MCF 10A (cell line): ENCODE measurements at regions not wholly inside any gene's neighbourhood (a gene's known extent, or its start where the extent isn't known, plus 50 kb on each side); places are given as distances from the start of the nearest gene placed in this dataset.
"Not testable (repeated sequence)": the region's sequence is repeated elsewhere in the genome, so short reads cannot be mapped to it uniquely, and the experiment has no call there.

Source experiments
- BruUV-seq: library from RNA; stranded (reverse); fragments of 400-500 nt; replicated peaks from 2 replicates; lab custom pipeline; 2021; lab: Mats Ljungman, UMichigan
- CTCF ChIA-PET: fragments of 300-600 bp; sonication (Branson Sonifier 250); formaldehyde crosslinking; extraction: SDS; loops from one replicate; lab custom pipeline; 2021; ENCODE audit warnings: antibody characterized with exemption, inconsistent platforms; lab: Yijun Ruan, JAX
- POLR2A ChIA-PET: fragments of 300-600, 350-650 bp; sonication (Branson Sonifier 250); formaldehyde crosslinking; extraction: SDS; loops from one replicate; lab custom pipeline; 2020; ENCODE audit warnings: antibody characterized with exemption, inconsistent platforms; lab: Yijun Ruan, JAX
- DNase-seq: peaks from one replicate; pipeline ENCODE4 v3.0.0-alpha.2; 2018; ENCODE audit not compliant: unreplicated experiment
- H3K27ac Mint-ChIP-seq: one replicate; pipeline ENCODE4 v1.8.0; 2022; ENCODE audit warnings: mild to moderate bottlenecking, low read depth, mixed read lengths; ENCODE audit not compliant: unreplicated experiment
- H3K27me3 Mint-ChIP-seq: one replicate; pipeline ENCODE4 v1.8.0; 2022; ENCODE audit warnings: mixed read lengths; ENCODE audit not compliant: insufficient read depth, unreplicated experiment
- H3K36me3 Mint-ChIP-seq: one replicate; pipeline ENCODE4 v1.8.0; 2022; ENCODE audit warnings: mild to moderate bottlenecking, moderate library complexity, mixed read lengths; ENCODE audit not compliant: insufficient read depth, unreplicated experiment
- H3K4me1 Mint-ChIP-seq: one replicate; pipeline ENCODE4 v1.8.0; 2022; ENCODE audit warnings: mixed read lengths; ENCODE audit not compliant: insufficient read depth, unreplicated experiment
- H3K4me3 Mint-ChIP-seq: one replicate; pipeline ENCODE4 v1.8.0; 2022; ENCODE audit warnings: mild to moderate bottlenecking, moderate library complexity, mixed read lengths; ENCODE audit not compliant: unreplicated experiment
- H3K9me3 Mint-ChIP-seq: one replicate; pipeline ENCODE4 v1.8.0; 2022; ENCODE audit warnings: mixed read lengths; ENCODE audit not compliant: unreplicated experiment
- CTCF ChIP-seq: fragments of 200-600 bp; IDR thresholded peaks from one replicate; pipeline ENCODE4 v1.8.0; 2022; ENCODE audit warnings: antibody characterized with exemption, mild to moderate bottlenecking; ENCODE audit not compliant: unreplicated experiment
- intact Hi-C: fragments of 100-400 bp; cut with micrococcal nuclease; formaldehyde crosslinking; loops from 2 replicates; pipeline ENCODE4 v1.14.1; 2022

DNA sequence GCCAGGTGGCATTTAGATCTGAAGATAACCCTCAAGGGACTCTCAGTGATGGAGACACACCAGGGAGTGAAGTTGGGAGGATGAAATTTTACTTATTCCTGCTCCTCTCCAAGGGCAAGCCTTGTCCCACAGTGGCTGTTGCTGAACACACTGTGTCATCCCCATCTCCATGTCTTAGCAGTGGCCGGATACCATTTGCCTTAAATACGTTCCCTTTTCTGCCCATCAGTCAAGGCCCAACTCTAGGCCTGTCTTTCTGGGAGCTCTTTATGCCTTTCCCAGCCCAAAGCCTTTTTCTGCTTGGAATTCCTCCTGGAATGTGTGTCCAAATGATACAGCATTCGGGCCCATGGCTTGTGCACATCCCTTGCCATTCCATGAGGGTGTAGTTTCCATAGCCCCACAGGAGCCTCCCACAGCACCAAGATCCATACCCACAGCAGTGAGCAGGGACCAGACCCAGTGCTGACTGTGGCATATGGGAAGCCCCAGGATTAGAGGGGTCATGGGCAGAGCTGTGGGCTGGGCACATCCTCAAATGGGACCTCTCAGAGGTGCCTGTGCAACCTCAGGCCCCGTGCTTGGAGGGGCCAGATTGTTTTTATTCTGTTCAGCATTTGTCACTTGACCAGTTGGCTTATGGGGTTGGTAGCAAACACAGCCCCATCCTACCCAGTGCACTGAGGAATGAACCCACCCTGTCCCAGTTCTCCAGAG, 63.7 kb upstream of the PRR23C start:
- Mint-ChIP-seq H3K4me1 (peaks cover 7% of the 10 kb centered on the region), H3K27ac (no peak overlapping the region), H3K27me3 (no peaks in the 10 kb centered on the region), H3K9me3 (no peaks in the 10 kb centered on the region), H3K36me3 (no peaks in the 10 kb centered on the region), H3K4me3 (no peak overlapping the region)
- no TSS peak for BruUV-seq
- POLR2A ChIA-PET, result no interaction called here
- TF ChIP-seq CTCF, result no peak
- CTCF ChIA-PET, result interaction anchor here (0.9 to 5.4 kb wide), 3 partner anchors 35 to 222 kb away, joined by 3 to 152 read pairs (median 8); no protein-coding TSS in a partner anchor
- intact Hi-C loops, result no loop called here
- DNase-seq, result no peak

GRCh38 chr3:139109271-139109670, 64.6 kb upstream of the PRR23C start:
- BruUV-seq, result no TSS peak
- Mint-ChIP-seq H3K36me3 (no peaks in the 10 kb centered on the region), H3K9me3 (no peaks in the 10 kb centered on the region), H3K27ac (no peak overlapping the region), H3K27me3 (no peaks in the 10 kb centered on the region), H3K4me3 (no peak overlapping the region), H3K4me1 (peaks cover 7% of the 10 kb centered on the region)
- ChIA-PET CTCF (interaction anchor here (0.6 to 5.4 kb wide), 5 partner anchors 9 to 221 kb away, joined by 3 to 152 read pairs (median 3); no protein-coding TSS in a partner anchor), POLR2A (no interaction called here)
- intact Hi-C loops, result no loop called here
- no peak for TF ChIP-seq CTCF
- no peak for DNase-seq

- no peak for TF ChIP-seq CTCF
- no peak overlapping the region for H3K4me3 Mint-ChIP-seq
- H3K9me3 Mint-ChIP-seq, result no peaks in the 10 kb centered on the region
- CTCF ChIA-PET, result interaction anchor here (0.6 to 5.4 kb wide), 22 partner anchors 9 to 1074 kb away, joined by 3 to 152 read pairs (median 6); no protein-coding TSS in a partner anchor
- no peak overlapping the region for H3K27ac Mint-ChIP-seq
- peaks cover 7% of the 10 kb centered on the region for H3K4me1 Mint-ChIP-seq
- intact Hi-C loops, result loop anchor here (5.0 kb wide), 2 partner anchors 92 to 173 kb away; no protein-coding TSS in a partner anchor
- BruUV-seq, result no TSS peak
- DNase-seq, result peak; percentile 27
- no peaks in the 10 kb centered on the region for H3K36me3 Mint-ChIP-seq
- POLR2A ChIA-PET, result no interaction called here
- no peaks in the 10 kb centered on the region for H3K27me3 Mint-ChIP-seq
Observed at GRCh38 chr3:139110072-139110830, 65.6 kb upstream of the PRR23C start.

- intact Hi-C loops, result loop anchor here (5.0 kb wide), 2 partner anchors 91 to 174 kb away; no protein-coding TSS in a partner anchor
- POLR2A ChIA-PET, H3K27me3 Mint-ChIP-seq: not testable (repeated sequence)
Observed at GRCh38 chr3:139110929-139111328, 66.2 kb upstream of the PRR23C start.

More at GRCh38 chr3:139110929-139111328, 66.2 kb upstream of the PRR23C start:
- not testable (repeated sequence) for DNase-seq, H3K9me3 Mint-ChIP-seq, H3K4me1 Mint-ChIP-seq, H3K4me3 Mint-ChIP-seq, H3K27ac Mint-ChIP-seq, BruUV-seq, H3K36me3 Mint-ChIP-seq
- CTCF ChIA-PET, result interaction anchor here (0.5 to 5.4 kb wide), 31 partner anchors 10 to 600 kb away, joined by 3 to 152 read pairs (median 6); partner anchors contain the start of gene CEP70
